MG63 (cell line): ENCODE measurements at regions not wholly inside any gene's neighbourhood (a gene's known extent, or its start where the extent isn't known, plus 50 kb on each side); places are given as distances from the start of the nearest gene placed in this dataset.
"Not testable (repeated sequence)": the region's sequence is repeated elsewhere in the genome, so short reads cannot be mapped to it uniquely, and the experiment has no call there.

ENCODE experiments used
- DNase-seq: peaks from one replicate; pipeline ENCODE4 v3.0.0-alpha.2; 2020
- H3K27me3 ChIP-seq: fragments of 250-450 bp; sonication (Bioruptor Pico); 2 replicates; pipeline ENCODE4 v1.5.1; 2020; ENCODE audit warnings: mild to moderate bottlenecking, moderate library complexity
- H3K36me3 ChIP-seq: fragments of 250-450 bp; sonication (Bioruptor Pico); 2 replicates; pipeline ENCODE4 v1.5.1; 2020; ENCODE audit warnings: mild to moderate bottlenecking, moderate library complexity
- H3K4me3 ChIP-seq: fragments of 250-450 bp; sonication (Bioruptor Pico); 2 replicates; pipeline ENCODE4 v1.5.1; 2020; ENCODE audit warnings: mild to moderate bottlenecking, moderate library complexity
- H3K9me3 ChIP-seq: fragments of 250-450 bp; sonication (Bioruptor Pico); 2 replicates; pipeline ENCODE4 v1.5.1; 2020; ENCODE audit warnings: mild to moderate bottlenecking, moderate library complexity

DNA sequence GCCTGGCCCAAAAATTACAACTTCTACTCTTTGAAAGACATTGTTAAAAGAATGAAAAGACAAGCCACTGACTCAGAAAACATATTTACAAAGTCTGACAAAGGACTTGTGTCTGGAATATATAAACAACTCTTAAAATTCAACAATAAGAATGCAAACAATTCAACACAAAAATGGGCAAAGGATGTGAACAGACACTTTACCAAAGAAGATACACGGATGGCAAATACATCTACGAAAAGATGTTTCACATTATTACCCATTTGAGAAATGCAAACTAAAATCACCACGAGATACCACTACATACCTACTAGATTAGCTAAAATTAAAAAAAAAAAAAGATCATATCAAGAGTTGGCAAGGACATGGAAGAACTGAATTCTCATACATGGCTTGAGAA, 80.8 kb upstream of the METRNL start:
- Histone ChIP-seq H3K9me3 (peaks cover 6% of the 10 kb centered on the region; the same call in 1 of the 2 replicates), H3K4me3 (no peak overlapping the region), H3K27me3 (no peaks in the 10 kb centered on the region), H3K36me3 (no peaks in the 10 kb centered on the region)
- no peak for DNase-seq

- peaks cover 5% of the 10 kb centered on the region for H3K36me3 ChIP-seq
- DNase-seq: no peak
- no peaks in the 10 kb centered on the region for H3K27me3 ChIP-seq
- H3K4me3 ChIP-seq: no peak overlapping the region
- H3K9me3 ChIP-seq: no peaks in the 10 kb centered on the region
These were observed 78.7 kb upstream of the METRNL start for GRCh38 chr17:83000738-83001137.

DNA sequence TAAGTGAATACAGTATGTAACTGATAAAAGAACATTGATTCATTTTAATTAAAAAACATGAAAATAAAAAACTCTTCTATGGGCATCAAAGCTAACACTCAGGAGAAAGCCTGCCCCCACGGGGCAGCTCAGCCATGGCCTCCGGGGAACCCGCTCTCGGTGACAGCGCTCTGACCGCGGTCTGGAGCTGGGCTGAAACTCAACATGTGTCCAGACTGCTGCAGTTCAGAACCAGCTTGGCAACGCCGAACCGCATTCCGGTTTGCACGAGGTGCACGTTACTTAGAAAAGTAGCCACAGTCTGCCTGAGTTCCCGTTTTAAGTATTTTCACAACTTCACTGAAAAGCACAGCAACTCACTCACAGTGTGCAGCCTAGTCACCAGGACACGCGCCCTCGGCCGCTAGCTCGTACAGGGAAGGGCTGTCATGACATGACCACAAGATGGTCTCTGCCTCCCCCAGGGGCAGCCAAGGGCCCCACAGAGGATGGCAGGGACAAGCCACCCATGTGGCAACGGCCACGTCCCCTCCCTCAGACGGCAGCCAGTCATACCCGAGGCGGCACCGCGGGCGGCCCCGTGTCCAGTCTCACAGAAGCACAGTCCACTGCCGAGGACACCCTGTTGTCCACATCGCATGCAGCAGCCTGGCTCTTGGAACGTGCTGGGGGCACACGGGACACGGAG, 77.1 kb upstream of the METRNL start:
- no peaks in the 10 kb centered on the region for H3K9me3 ChIP-seq
- H3K27me3 ChIP-seq: no peaks in the 10 kb centered on the region
- H3K4me3 ChIP-seq: no peak overlapping the region
- DNase-seq: no peak
- peaks cover 5% of the 10 kb centered on the region for H3K36me3 ChIP-seq

DNA sequence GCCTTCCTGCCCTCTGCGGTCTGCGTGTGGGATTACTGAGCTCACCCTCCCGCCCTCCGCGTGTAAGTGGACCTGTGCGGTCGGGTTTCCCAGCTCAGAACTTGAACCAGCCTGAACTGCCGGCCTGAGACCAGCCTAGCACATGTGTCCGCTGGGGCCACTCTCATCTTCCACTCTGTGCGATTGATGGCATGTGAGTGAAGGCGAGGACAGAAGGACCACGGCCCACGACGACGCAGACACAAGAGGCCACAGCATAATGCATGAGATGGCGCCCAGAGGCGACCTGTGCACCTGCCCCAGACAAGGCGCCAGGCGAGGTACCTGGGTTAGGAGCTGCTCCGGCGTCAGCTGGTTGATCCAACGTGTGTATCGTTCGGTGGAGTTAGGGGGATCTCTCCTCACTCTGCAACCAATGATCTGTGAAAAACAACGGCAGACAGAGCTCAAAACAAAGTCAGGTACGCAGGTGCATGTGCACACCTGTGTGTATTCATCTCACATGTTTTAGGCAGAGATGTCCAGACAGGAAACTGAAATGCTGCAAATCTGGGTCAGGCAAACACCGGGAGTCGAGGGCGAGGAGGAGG, 74.5 kb upstream of the METRNL start:
- no peak for DNase-seq
- H3K9me3 ChIP-seq: no peaks in the 10 kb centered on the region

GRCh38 chr17:83005639-83006038, 73.8 kb upstream of the METRNL start:
- H3K9me3 ChIP-seq: no peaks in the 10 kb centered on the region
- no peak for DNase-seq
- peaks cover 5% of the 10 kb centered on the region for H3K36me3 ChIP-seq
- H3K27me3 ChIP-seq: no peaks in the 10 kb centered on the region
- no peak overlapping the region for H3K4me3 ChIP-seq

More for the DNA sequence above, 74.5 kb upstream of the METRNL start:
- Histone ChIP-seq H3K27me3 (no peaks in the 10 kb centered on the region), H3K36me3 (peaks cover 5% of the 10 kb centered on the region), H3K4me3 (no peak overlapping the region)

DNA sequence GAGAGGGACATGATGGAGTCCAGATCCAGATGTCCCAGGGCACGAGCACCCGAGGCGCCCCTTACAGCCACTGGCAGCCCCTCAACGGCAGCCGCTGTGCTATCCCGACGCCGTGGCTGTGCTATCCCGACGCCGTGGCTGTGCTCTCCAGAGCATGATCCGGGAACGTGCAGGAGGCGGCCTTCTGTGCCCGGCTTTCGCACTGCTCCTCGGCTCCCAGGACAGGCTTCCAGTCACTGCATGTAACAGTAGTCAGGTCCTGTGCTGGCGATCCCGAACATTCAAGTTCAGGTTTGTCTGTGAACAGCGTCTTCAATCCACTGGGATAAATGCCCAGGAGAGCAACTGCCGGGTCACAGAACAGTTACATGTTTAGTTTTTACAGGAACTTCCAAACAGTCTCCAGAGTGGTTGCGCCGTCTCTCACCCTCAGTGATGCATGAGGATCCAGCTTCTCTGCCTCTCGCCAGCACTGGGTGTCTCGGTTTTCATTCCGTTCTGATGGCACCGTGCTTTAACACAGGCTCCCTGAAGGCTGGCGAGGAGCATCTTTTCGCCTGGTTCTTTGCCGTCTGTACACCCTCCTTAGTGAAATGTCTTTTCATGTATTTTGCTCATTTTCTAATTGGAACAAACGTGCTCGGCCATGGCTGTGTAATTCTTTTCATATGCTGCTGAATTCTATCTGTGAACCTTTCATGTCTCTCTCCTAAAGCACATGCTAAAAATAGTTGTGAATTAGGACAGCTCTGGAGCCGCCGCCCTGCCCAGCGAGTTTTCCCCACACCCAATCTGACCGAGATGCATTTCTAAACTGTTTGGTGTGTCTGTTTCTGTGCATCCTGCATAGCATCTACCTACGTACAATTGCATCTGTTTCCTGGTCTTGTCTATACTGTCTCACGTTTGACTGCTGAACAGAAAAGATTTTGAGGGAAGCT, 72.6 kb upstream of the METRNL start:
- peaks cover 5% of the 10 kb centered on the region for H3K36me3 ChIP-seq
- H3K4me3 ChIP-seq: no peak overlapping the region

DNA sequence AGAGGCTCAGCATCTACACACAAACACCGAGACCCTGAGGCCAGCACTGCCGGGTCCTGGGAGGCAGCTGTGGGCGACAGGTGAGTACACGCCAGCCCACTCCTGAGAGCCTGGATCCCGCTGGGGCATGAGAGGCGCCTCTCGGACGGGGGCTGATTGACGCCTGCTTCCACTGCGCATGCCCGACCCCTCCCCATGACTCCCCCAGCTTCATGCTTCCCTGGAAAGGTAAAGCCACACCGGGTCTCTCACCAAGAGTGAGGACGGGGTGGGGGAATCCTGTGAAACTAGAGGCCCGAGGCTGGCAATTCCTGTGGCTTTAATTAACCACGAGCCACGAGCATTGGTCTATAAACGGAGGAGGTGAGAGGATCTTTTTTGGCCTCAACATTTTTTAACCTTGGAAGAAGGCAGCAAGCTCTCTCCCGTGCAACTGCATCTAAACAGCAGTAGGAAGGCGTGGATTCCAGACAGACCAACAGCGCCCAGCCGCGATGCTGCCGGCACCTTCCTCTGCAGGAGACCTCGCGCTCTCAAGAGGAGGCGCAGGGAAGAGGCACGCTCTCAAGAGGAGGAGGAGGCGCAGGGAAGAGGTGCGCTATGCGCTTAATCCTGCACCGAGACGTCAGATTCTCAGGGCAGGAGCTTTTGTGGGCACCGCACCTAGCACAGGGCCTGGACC, 71.8 kb upstream of the METRNL start:
- Histone ChIP-seq H3K36me3 (peaks cover 5% of the 10 kb centered on the region), H3K27me3 (no peaks in the 10 kb centered on the region), H3K4me3 (no peak overlapping the region), H3K9me3 (no peaks in the 10 kb centered on the region)
- no peak for DNase-seq

More for the DNA sequence above, 72.6 kb upstream of the METRNL start:
- Histone ChIP-seq H3K9me3 (no peaks in the 10 kb centered on the region), H3K27me3 (no peaks in the 10 kb centered on the region)
- DNase-seq: no peak

DNA sequence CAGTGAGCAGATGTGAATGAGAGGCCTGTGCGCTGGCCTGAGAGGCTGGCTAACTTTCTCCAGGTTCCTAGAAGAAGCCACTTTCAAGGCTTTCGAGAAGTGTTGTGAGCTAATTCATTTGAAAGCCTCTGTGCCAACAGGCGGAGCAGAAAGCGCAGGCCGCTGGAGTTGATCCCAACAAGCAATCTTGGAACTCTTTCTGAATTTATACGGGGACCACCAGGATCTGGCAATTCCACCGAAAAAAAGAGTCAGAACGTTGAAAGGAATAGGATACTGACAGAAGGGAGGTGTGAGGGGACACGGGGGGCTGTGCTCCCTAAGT, 71.3 kb upstream of the METRNL start:
- Histone ChIP-seq H3K9me3 (no peaks in the 10 kb centered on the region), H3K27me3 (no peaks in the 10 kb centered on the region), H3K4me3 (no peak overlapping the region), H3K36me3 (peaks cover 5% of the 10 kb centered on the region)
- no peak for DNase-seq

- Histone ChIP-seq H3K4me3 (no peak overlapping the region), H3K9me3 (no peaks in the 10 kb centered on the region), H3K36me3 (peaks cover 5% of the 10 kb centered on the region), H3K27me3 (no peaks in the 10 kb centered on the region)
- DNase-seq: no peak
These were observed 70.9 kb upstream of the METRNL start for GRCh38 chr17:83008526-83008925.

GRCh38 chr17:83009414-83010205, 69.8 kb upstream of the METRNL start:
- H3K36me3 ChIP-seq: peaks cover 5% of the 10 kb centered on the region
- DNase-seq: no peak
- no peaks in the 10 kb centered on the region for H3K9me3 ChIP-seq
- H3K27me3 ChIP-seq: no peaks in the 10 kb centered on the region
- H3K4me3 ChIP-seq: no peak overlapping the region

GRCh38 chr17:83010206-83011200, 68.9 kb upstream of the METRNL start:
- no peaks in the 10 kb centered on the region for H3K9me3 ChIP-seq
- DNase-seq: peak; percentile 35
- H3K4me3 ChIP-seq: no peak overlapping the region
- H3K27me3 ChIP-seq: no peaks in the 10 kb centered on the region
- H3K36me3 ChIP-seq: no peaks in the 10 kb centered on the region

DNA sequence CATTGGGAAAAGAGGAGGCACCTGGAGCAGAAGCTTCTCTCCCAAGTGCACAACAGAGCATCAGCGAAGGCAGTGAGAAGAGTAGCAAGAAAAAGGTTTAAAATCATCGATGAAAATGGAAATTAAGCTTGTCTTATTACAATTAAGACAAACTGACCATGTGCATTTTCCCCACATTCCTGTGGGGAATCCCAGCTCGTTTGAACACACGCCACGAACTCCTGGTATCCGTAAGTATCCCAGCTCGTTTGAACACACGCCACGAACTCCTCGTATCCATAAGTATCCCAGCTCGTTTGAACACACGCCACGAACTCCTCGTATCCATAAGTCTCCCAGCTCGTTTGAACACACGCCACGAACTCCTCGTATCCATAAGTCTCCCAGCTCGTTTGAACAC, 67.7 kb upstream of the METRNL start:
- not testable (repeated sequence) for H3K9me3 ChIP-seq, H3K36me3 ChIP-seq, DNase-seq, H3K27me3 ChIP-seq, H3K4me3 ChIP-seq

- Histone ChIP-seq H3K9me3 (no peaks in the 10 kb centered on the region), H3K36me3 (no peaks in the 10 kb centered on the region), H3K4me3 (no peak overlapping the region), H3K27me3 (no peaks in the 10 kb centered on the region)
- DNase-seq: no peak
These were observed 67.1 kb upstream of the METRNL start for GRCh38 chr17:83012200-83012785.

DNA sequence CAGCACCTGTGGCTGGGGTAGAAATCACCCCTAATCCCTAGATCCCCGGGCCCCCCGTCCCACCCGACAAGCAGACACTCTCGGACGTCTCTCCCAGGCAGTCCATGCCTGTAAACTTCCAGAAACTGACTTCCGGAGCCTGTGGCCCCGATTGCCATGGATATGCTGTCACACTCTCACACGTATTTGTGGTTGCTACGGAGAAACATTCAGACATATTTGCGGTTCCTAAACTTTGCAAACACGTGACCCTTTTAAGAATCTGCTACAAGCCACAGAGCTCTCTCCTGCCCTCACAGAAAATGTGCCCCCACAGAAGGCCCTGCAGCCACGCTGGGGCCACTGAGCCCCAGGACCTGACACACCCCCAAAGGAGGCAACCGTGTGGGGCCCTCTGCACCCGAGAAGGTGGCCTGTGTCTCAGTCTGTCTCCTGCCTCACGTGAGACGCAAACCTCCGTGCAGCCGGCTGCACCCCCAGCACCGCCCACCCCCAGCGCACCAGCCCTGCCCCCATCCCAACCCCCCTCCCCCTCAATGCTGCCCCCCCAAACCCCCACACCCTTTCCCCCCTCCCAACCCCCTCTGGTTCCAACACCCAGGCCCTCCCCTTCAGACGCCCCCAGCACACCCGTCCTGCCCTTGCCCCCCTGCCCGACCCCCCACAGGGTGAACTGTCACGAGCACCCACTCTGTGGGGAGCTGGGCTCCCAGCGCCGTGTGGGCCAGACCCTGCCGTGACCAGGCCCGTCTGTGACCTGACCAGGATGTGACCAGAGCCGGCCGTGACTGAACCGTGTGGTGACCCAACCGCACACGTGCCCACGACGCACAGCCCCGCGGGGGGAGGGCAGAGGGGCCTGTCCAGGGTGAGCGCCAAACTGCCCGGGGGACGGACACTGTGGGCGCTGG, 66.3 kb upstream of the METRNL start:
- no peak for DNase-seq
- Histone ChIP-seq H3K9me3 (no peaks in the 10 kb centered on the region), H3K4me3 (no peak overlapping the region), H3K27me3 (no peaks in the 10 kb centered on the region), H3K36me3 (no peaks in the 10 kb centered on the region)
